Stimulated activated CD4-positive, alpha-beta T cell treated with anti-CD3 and anti-CD28 coated beads, Interleukin-1b, Interleukin-23, amount 100 ng/mL, for 24 hours (primary cell): ENCODE measurements at regions not wholly inside any gene's neighbourhood (a gene's known extent, or its start where the extent isn't known, plus 50 kb on each side); places are given as distances from the start of the nearest gene placed in this dataset.
A peak's percentile ranks its signal among the peaks of the same experiment; 100 is the strongest.

ENCODE experiments used
- DNase-seq, 4 experiments: peaks; one replicate each; pipeline ENCODE4 v3.0.0-alpha.2; 2020; ENCODE audit warnings: low read depth in 4 of 4, low spot score in 1 of 4

- DNase-seq, result no peak
Observed at GRCh38 chr13:33692531-33692930, 125.4 kb upstream of the RFC3 start.

GRCh38 chr13:33694546-33694945 is 123.4 kb upstream of the RFC3 start:
- no peak for DNase-seq

GRCh38 chr13:33696530-33696929 is 121.4 kb upstream of the RFC3 start:
- no peak for DNase-seq

GRCh38 chr13:33697926-33698325 is 120.0 kb upstream of the RFC3 start:
- no peak for DNase-seq

- DNase-seq, result no peak
Observed at GRCh38 chr13:33707449-33707848, 110.5 kb upstream of the RFC3 start.

GRCh38 chr13:33710924-33711323 is 107.0 kb upstream of the RFC3 start:
- no peak for DNase-seq

- no peak for DNase-seq
Observed at GRCh38 chr13:33711436-33711835, 106.5 kb upstream of the RFC3 start.

GRCh38 chr13:33717775-33718174 is 100.2 kb upstream of the RFC3 start:
- DNase-seq, result no peak

- no peak for DNase-seq
Observed at GRCh38 chr13:33721724-33722123, 96.2 kb upstream of the RFC3 start.

- DNase-seq, result no peak
Observed at GRCh38 chr13:33722216-33722915, 95.6 kb upstream of the RFC3 start.

- no peak for DNase-seq
Observed at GRCh38 chr13:33723365-33723764, 94.6 kb upstream of the RFC3 start.

- peak; percentile 22 to 37 (median 35) for DNase-seq
Observed at GRCh38 chr13:33723772-33724435, 94.0 kb upstream of the RFC3 start.

GRCh38 chr13:33725340-33725739 is 92.6 kb upstream of the RFC3 start:
- no peak for DNase-seq

GRCh38 chr13:33727297-33728083 is 90.5 kb upstream of the RFC3 start:
- DNase-seq, result no peak

- DNase-seq, result no peak
Observed at GRCh38 chr13:33728271-33729037, 89.5 kb upstream of the RFC3 start.

- DNase-seq, result no peak
Observed at GRCh38 chr13:33730147-33730546, 87.8 kb upstream of the RFC3 start.

- DNase-seq, result no peak
Observed at GRCh38 chr13:33730619-33731018, 87.3 kb upstream of the RFC3 start.

GRCh38 chr13:33735276-33735675 is 82.7 kb upstream of the RFC3 start:
- no peak for DNase-seq

- no peak for DNase-seq
Observed at GRCh38 chr13:33739254-33739653, 78.7 kb upstream of the RFC3 start.

GRCh38 chr13:33740134-33740538 is 77.8 kb upstream of the RFC3 start:
- no peak for DNase-seq

GRCh38 chr13:33742321-33742720 is 75.6 kb upstream of the RFC3 start:
- DNase-seq, result no peak
